GM12873 (cell line): ENCODE measurements at regions not wholly inside any gene's neighbourhood (a gene's known extent, or its start where the extent isn't known, plus 50 kb on each side); places are given as distances from the start of the nearest gene placed in this dataset.

ENCODE experiments used
- TF ChIP-seq, protein P1 (sequence below): IDR thresholded peaks from 2 replicates; pipeline ENCODE4 v1.5.1; 2012; ENCODE audit warnings: low read depth, mild to moderate bottlenecking, moderate library complexity, low read length, control low read depth; ENCODE audit not compliant: insufficient read depth; ENCODE audit errors: missing control alignments

DNA sequence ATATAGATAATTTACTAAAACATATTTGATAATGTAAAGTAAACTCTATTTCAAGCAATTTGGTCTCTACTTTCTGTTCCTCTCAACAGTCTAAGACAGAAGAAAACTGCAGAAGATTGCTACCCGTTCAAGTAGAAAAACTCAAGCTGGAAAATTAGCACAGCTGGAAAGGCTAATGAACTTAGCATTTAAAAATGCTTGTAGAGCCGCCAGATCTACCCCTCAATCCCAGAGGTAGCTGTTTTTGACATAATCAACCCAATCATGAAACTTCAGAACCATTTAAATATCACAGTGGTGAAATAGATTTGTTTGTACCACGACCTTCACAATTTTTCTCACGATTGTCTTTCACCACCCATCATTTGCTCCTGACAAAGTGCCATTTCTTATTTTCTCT lies 479.5 kb downstream of the SPRY1 start:
- TF ChIP-seq, protein P1, sequence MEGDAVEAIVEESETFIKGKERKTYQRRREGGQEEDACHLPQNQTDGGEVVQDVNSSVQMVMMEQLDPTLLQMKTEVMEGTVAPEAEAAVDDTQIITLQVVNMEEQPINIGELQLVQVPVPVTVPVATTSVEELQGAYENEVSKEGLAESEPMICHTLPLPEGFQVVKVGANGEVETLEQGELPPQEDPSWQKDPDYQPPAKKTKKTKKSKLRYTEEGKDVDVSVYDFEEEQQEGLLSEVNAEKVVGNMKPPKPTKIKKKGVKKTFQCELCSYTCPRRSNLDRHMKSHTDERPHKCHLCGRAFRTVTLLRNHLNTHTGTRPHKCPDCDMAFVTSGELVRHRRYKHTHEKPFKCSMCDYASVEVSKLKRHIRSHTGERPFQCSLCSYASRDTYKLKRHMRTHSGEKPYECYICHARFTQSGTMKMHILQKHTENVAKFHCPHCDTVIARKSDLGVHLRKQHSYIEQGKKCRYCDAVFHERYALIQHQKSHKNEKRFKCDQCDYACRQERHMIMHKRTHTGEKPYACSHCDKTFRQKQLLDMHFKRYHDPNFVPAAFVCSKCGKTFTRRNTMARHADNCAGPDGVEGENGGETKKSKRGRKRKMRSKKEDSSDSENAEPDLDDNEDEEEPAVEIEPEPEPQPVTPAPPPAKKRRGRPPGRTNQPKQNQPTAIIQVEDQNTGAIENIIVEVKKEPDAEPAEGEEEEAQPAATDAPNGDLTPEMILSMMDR = no peak

DNA sequence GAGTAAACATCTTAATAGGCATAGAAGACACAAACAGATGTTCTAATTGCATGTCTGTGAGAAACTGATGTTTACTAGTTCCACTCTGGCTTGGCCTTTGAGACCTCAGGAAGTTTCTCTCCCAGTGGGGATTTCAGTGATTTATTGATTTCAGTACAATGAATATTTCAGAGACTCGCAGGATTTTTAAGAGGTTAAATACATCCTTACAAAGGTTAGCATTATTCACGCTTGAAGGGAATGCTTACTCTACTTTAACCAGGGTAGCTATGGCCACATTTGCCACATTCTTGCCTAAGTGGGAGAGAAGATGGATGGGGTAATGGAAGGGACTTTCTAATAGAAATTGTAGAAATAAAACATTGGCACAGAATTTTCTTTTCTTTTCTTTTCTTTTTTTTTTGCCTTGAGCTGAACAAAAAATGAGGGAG lies 480.1 kb downstream of the SPRY1 start:
- TF ChIP-seq, protein P1 = no peak

DNA sequence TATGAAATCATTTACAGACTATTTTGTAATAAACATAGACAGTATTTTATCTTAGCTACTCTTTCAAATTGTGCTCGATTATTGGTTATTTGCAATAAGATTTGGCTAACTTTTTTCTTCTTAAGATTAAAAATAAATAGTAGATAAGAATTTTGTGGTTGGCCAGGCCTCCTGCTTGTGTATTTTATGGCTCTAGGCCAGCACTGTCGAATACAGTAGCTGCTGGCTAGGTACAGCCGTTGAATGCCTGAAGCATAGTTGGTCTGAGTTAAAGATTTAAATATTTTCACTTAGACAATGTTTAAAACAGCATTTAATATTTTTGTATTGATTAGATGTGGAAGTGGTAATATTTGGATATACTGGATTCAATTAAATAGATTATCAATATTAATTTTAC lies 481.0 kb downstream of the SPRY1 start:
- TF ChIP-seq, protein P1 = no peak

DNA sequence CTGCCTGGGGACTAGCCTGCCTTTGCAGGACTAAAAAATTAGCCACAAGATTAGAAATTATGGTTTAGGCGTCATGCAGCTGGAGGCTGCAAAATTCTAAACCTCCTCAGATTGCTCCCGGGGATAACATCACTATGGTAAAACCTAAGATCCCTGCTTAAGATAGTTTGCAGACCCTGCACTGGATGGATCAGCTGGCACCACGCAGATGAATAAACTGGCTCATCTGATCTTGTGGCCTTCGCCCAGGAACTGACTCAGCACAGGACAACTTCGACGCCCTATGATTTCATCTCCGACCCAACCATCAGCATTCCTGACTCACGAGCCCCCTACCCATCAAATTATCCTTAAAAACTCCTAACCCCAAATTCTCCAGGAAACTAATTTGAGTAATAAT lies 482.4 kb downstream of the SPRY1 start:
- TF ChIP-seq, protein P1 = no peak

DNA sequence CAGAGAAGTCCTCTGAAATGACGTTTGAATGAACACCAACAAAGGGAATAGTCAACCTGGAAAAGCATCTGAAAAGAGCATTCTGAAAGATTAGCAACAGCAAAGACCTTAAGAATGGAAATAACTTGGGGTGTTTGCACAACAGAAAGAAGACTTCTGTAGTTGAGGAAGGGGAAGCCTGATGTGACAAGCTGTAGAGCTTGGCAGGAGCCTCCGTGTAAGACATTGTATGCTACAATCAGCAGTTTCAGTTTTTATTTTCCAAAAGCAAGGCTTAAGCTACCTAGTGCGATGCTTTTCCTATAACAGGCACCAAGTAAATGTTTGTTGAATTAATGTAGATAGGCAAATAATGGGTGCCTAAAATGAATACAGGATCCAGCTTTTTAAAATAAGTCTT lies 484.0 kb downstream of the SPRY1 start:
- TF ChIP-seq, protein P1 = no peak

DNA sequence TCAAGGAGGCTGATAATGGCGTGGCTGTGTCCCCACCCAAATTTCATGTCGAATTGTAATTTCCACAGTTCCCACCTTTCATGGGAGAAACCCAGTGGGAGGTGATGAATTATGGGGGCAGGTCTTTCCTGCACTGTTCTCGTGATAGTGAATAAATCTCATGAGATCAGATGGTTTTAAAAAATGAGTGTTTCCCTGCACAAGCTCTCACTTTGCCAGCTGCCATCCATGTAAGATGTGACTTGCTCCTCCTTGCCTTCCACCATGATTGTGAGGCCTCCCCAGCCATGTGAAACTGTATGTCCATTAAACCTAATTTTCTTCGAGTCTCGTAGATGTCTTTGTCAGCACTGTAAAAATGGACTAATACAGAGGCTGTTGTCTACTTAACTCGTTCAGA lies 488.3 kb downstream of the SPRY1 start:
- TF ChIP-seq, protein P1 = no peak

DNA sequence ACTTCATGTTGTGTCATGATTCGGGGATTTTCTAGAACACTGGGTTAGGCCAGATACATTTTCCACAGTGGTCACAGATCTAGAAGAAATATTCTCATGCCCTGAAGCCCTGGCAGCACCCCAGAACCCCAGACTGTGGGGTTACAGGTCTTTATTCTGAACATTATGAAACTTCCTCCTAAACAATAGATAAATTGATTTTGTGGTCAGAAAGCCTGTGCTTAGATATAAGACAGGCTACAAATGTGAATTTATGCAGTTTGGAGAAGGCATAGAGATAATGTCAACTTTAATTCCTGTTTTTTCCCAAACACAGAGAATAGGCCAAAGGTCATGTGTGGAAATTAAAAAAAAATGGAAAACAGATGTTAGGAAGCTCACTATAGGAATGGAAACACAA lies 492.9 kb downstream of the SPRY1 start:
- TF ChIP-seq, protein P1 = no peak
